ENCODE measurements at regions not wholly inside any gene's neighbourhood (a gene's known extent, or its start where the extent isn't known, plus 50 kb on each side); places are given as distances from the start of the nearest gene placed in this dataset.
"Not testable (repeated sequence)": the region's sequence is repeated elsewhere in the genome, so short reads cannot be mapped to it uniquely, and the experiment has no call there.

- DNase-seq (ENCODE audit: extremely low read depth in 1 of 11, low read depth in 9 of 11, low spot score in 4 of 11): no peak
Measured at GRCh38 chr4:13992975-13993520, 365.5 kb upstream of the BOD1L1 start.

GRCh38 chr4:13994016-13994415, 366.5 kb upstream of the BOD1L1 start:
- no peak for DNase-seq (ENCODE audit: extremely low read depth in 1 of 11, low read depth in 9 of 11, low spot score in 4 of 11)

- DNase-seq (ENCODE audit: extremely low read depth in 1 of 11, low read depth in 9 of 11, low spot score in 4 of 11): no peak
Measured at GRCh38 chr4:13998850-13999445, 371.4 kb upstream of the BOD1L1 start.

- DNase-seq (ENCODE audit: extremely low read depth in 1 of 11, low read depth in 9 of 11, low spot score in 4 of 11): no peak
Measured at GRCh38 chr4:14000091-14000814, 372.7 kb upstream of the BOD1L1 start.

GRCh38 chr4:14002331-14002730, 374.8 kb upstream of the BOD1L1 start:
- DNase-seq (ENCODE audit: extremely low read depth in 1 of 11, low read depth in 9 of 11, low spot score in 4 of 11): not testable (repeated sequence)

GRCh38 chr4:14008494-14008893, 381.0 kb upstream of the BOD1L1 start:
- no peak for DNase-seq (ENCODE audit: extremely low read depth in 1 of 11, low read depth in 9 of 11, low spot score in 4 of 11)

GRCh38 chr4:14018191-14018853, 390.8 kb upstream of the BOD1L1 start:
- DNase-seq (ENCODE audit: extremely low read depth in 1 of 11, low read depth in 9 of 11, low spot score in 4 of 11): no peak

- DNase-seq (ENCODE audit: extremely low read depth in 1 of 11, low read depth in 9 of 11, low spot score in 4 of 11): no peak
Measured at GRCh38 chr4:14022456-14022855, 394.9 kb upstream of the BOD1L1 start.

- DNase-seq (ENCODE audit: extremely low read depth in 1 of 11, low read depth in 9 of 11, low spot score in 4 of 11): no peak
Measured at GRCh38 chr4:14023036-14023435, 395.5 kb upstream of the BOD1L1 start.

GRCh38 chr4:14023896-14024295, 396.4 kb upstream of the BOD1L1 start:
- DNase-seq (ENCODE audit: extremely low read depth in 1 of 11, low read depth in 9 of 11, low spot score in 4 of 11): no peak

GRCh38 chr4:14025111-14025510, 397.6 kb upstream of the BOD1L1 start:
- no peak for DNase-seq (ENCODE audit: extremely low read depth in 1 of 11, low read depth in 9 of 11, low spot score in 4 of 11)

GRCh38 chr4:14025891-14026290, 398.4 kb upstream of the BOD1L1 start:
- DNase-seq (ENCODE audit: extremely low read depth in 1 of 11, low read depth in 9 of 11, low spot score in 4 of 11): no peak

GRCh38 chr4:14028862-14029261, 401.3 kb upstream of the BOD1L1 start:
- peak in 1 of 11 donors; percentile 1 for DNase-seq (ENCODE audit: extremely low read depth in 1 of 11, low read depth in 9 of 11, low spot score in 4 of 11)

- DNase-seq (ENCODE audit: extremely low read depth in 1 of 11, low read depth in 9 of 11, low spot score in 4 of 11): no peak
Measured at GRCh38 chr4:14035076-14035475, 407.6 kb upstream of the BOD1L1 start.

GRCh38 chr4:14043203-14043602, 415.7 kb upstream of the BOD1L1 start:
- DNase-seq (ENCODE audit: extremely low read depth in 1 of 11, low read depth in 9 of 11, low spot score in 4 of 11): no peak

GRCh38 chr4:14046642-14047041, 419.1 kb upstream of the BOD1L1 start:
- no peak for DNase-seq (ENCODE audit: extremely low read depth in 1 of 11, low read depth in 9 of 11, low spot score in 4 of 11)

- no peak for DNase-seq (ENCODE audit: extremely low read depth in 1 of 11, low read depth in 9 of 11, low spot score in 4 of 11)
Measured at GRCh38 chr4:14047840-14048239, 420.3 kb upstream of the BOD1L1 start.

- no peak for DNase-seq (ENCODE audit: extremely low read depth in 1 of 11, low read depth in 9 of 11, low spot score in 4 of 11)
Measured at GRCh38 chr4:14049946-14050345, 422.4 kb upstream of the BOD1L1 start.

- DNase-seq (ENCODE audit: extremely low read depth in 1 of 11, low read depth in 9 of 11, low spot score in 4 of 11): no peak
Measured at GRCh38 chr4:14053291-14053690, 425.8 kb upstream of the BOD1L1 start.

GRCh38 chr4:14054391-14054790, 426.9 kb upstream of the BOD1L1 start:
- DNase-seq (ENCODE audit: extremely low read depth in 1 of 11, low read depth in 9 of 11, low spot score in 4 of 11): no peak

Measured in renal cortex interstitium (tissue), 11 donors.